K562 (cell line): ENCODE measurements at regions not wholly inside any gene's neighbourhood (a gene's known extent, or its start where the extent isn't known, plus 50 kb on each side); places are given as distances from the start of the nearest gene placed in this dataset.

Experiments
- ATAC-seq: fragments of 200-7000 bp; cut with Tn5 transposase; 3 replicates; pipeline ENCODE4 v1.9.1; 2020; ENCODE audit warnings: moderate library complexity
- BruUV-seq: library from RNA; stranded (reverse); fragments of 400-500 nt; replicated peaks from 2 replicates; lab custom pipeline; 2021; lab: Mats Ljungman, UMichigan
- CTCF ChIA-PET: fragments of 300-600 bp; formaldehyde crosslinking; extraction: SDS; loops from one replicate; lab custom pipeline; 2021; ENCODE audit warnings: low intra/inter-chr PET ratio; lab: Yijun Ruan, JAX
- POLR2A ChIA-PET: fragments of 300-600, 350-650 bp; sonication (Branson Sonifier 250); formaldehyde crosslinking; extraction: SDS; loops from one replicate; lab custom pipeline; 2021; ENCODE audit warnings: antibody characterized with exemption, inconsistent platforms; lab: Yijun Ruan, JAX
- DNase-seq, 4 experiments: peaks; one replicate each; pipeline versions ENCODE4 v3.0.0 to v3.0.0-alpha.2; 2011 to 2018; ENCODE audit warnings: low spot score in 3 of 4, mixed read lengths in 3 of 4; ENCODE audit errors: extremely low read depth in 1 of 4
- FAIRE-seq: peaks from 2 replicates; lab custom pipeline; 2011; peaks lifted over from hg19 to GRCh38; lab: Jason Lieb, UNC
- H2AFZ ChIP-seq: 2 replicates; pipeline ENCODE4 v1.6.0; 2011; ENCODE audit warnings: low read depth, low read length, control low read depth, inconsistent platforms
- H3K27ac ChIP-seq: fragments of 200-600 bp; 3 replicates; pipeline ENCODE4 v1.8.0; 2011; ENCODE audit warnings: low read depth, mild to moderate bottlenecking, control low read depth, inconsistent platforms, low read length, moderate library complexity, mixed read lengths; ENCODE audit errors: extremely low read depth
- H3K27me3 ChIP-seq, 2 experiments: fragments of 300-600 bp in 1 of 2; 2 replicates in 1 of 2; 3 replicates in 1 of 2; pipeline versions ENCODE4 v1.6.0 to v1.8.0; 2011; ENCODE audit warnings: inconsistent platforms in 2 of 2, low read length in 2 of 2, mild to moderate bottlenecking in 1 of 2, mixed read lengths in 1 of 2, moderate library complexity in 1 of 2; ENCODE audit not compliant: control insufficient read depth in 2 of 2, insufficient read depth in 2 of 2
- H3K36me3 ChIP-seq: fragments of 300-600 bp; 3 replicates; pipeline ENCODE4 v1.8.0; 2011; ENCODE audit warnings: mild to moderate bottlenecking, low read length, inconsistent platforms; ENCODE audit not compliant: control insufficient read depth, insufficient read depth
- H3K4me1 ChIP-seq, 2 experiments: fragments of 200-600 bp in 1 of 2; replicated peaks in 1 of 2; 2 replicates in 1 of 2; 3 replicates in 1 of 2; pipeline versions ENCODE4 v1.5.1 to v1.8.0; 2011; ENCODE audit warnings: inconsistent platforms in 2 of 2, low read length in 2 of 2, mild to moderate bottlenecking in 1 of 2, mixed read lengths in 1 of 2, moderate library complexity in 1 of 2; ENCODE audit not compliant: control insufficient read depth in 2 of 2, insufficient read depth in 2 of 2
- H3K4me2 ChIP-seq: 2 replicates; pipeline ENCODE4 v1.6.1; 2011; ENCODE audit warnings: low read length, control low read depth, inconsistent platforms, mixed read lengths; ENCODE audit not compliant: insufficient read depth
- H3K4me3 ChIP-seq: fragments of 200-600 bp; sonication (generic), shearing (Covaris generic); 2 replicates; pipeline ENCODE4 v1.5.1; 2016; ENCODE audit warnings: control low read depth, inconsistent platforms
- H3K79me2 ChIP-seq: fragments of 200-600 bp; 3 replicates; pipeline ENCODE4 v1.8.0; 2011; ENCODE audit warnings: low read length, inconsistent platforms; ENCODE audit not compliant: control insufficient read depth, insufficient read depth
- H3K9ac ChIP-seq, 2 experiments: 2 replicates each; pipeline versions ENCODE4 v1.6.0 to v1.6.1; 2011; ENCODE audit warnings: low read depth in 2 of 2, low read length in 2 of 2, control low read depth in 1 of 2, inconsistent platforms in 1 of 2, mild to moderate bottlenecking in 1 of 2, mixed read lengths in 1 of 2; ENCODE audit not compliant: insufficient read depth in 1 of 2
- H3K9me1 ChIP-seq: one replicate; pipeline ENCODE4 v1.6.0; 2011; ENCODE audit warnings: inconsistent platforms, mild to moderate bottlenecking, low read length, moderate library complexity; ENCODE audit not compliant: control insufficient read depth, insufficient read depth
- H3K9me3 ChIP-seq: replicated peaks from 2 replicates; pipeline ENCODE4 v1.5.1; 2011; ENCODE audit warnings: low read depth, low read length, inconsistent platforms; ENCODE audit not compliant: control insufficient read depth, insufficient read depth
- H4K20me1 ChIP-seq: replicated peaks from 2 replicates; pipeline ENCODE4 v1.6.1; 2011; ENCODE audit warnings: low read length, inconsistent platforms, mixed read lengths; ENCODE audit not compliant: control insufficient read depth, insufficient read depth
- CTCF ChIP-seq, 3 experiments: IDR thresholded peaks in 2 of 3; conservative IDR thresholded peaks in 1 of 3; 2 replicates each; pipeline ENCODE4 v1.5.1; 2011 to 2012; ENCODE audit warnings: low read length in 3 of 3, mild to moderate bottlenecking in 3 of 3, control low read depth in 2 of 3, improper control_type of control experiment in 1 of 3, inconsistent platforms in 1 of 3, low read depth in 1 of 3, mixed read lengths in 1 of 3, moderate library complexity in 1 of 3; ENCODE audit not compliant: insufficient read depth in 2 of 3
- RAD21 ChIP-seq, 2 experiments: fragments of 250-450 bp in 1 of 2; fragments of 450-650 bp in 1 of 2; sonication (Bioruptor Pico) in 1 of 2; formaldehyde crosslinking in 1 of 2; IDR thresholded peaks in 1 of 2; conservative IDR thresholded peaks in 1 of 2; 2 replicates each; pipeline versions ENCODE4 v1.4.0 to v1.8.0; 2020 to 2022; ENCODE audit warnings: mild to moderate bottlenecking in 2 of 2, moderate library complexity in 1 of 2
- REST ChIP-seq, 2 experiments: fragments of 450-650 bp; formaldehyde crosslinking in 1 of 2; IDR thresholded peaks; 2 replicates each; pipeline versions ENCODE4 v1.4.0 to v1.6.1; 2014 to 2020; ENCODE audit warnings: mild to moderate bottlenecking in 2 of 2, borderline replicate concordance in 1 of 2, low read depth in 1 of 2
- SAFB ChIP-seq: fragments of 200-400 bp; formaldehyde crosslinking; IDR thresholded peaks from 2 replicates; pipeline ENCODE4 v1.6.1; 2017; ENCODE audit warnings: low read depth, low read length, borderline replicate concordance
- ZBTB43 ChIP-seq: sonication (generic); formaldehyde crosslinking; IDR thresholded peaks from 2 replicates; pipeline ENCODE4 v1.8.0; 2023; ENCODE audit warnings: mild to moderate bottlenecking, missing genetic modification reagents
- ZKSCAN1 ChIP-seq: fragments of 150-350 bp; IDR thresholded peaks from 2 replicates; pipeline ENCODE4 v1.6.1; 2016; ENCODE audit warnings: low read depth, low read length
- WGBS: fragments of 100-300 bp; shearing (Covaris generic); methylation state at CpG from one replicate; pipeline ENCODE4 v1.1.6; 2016; ENCODE audit warnings: low coverage, mixed read lengths; ENCODE audit not compliant: insufficient coverage; ENCODE audit errors: missing lambda C conversion rate; 5-methylcytosine and 5-hydroxymethylcytosine counted together
- in situ Hi-C: fragments of 300-500 bp; cut with MboI; formaldehyde crosslinking; loops from 4 replicates; pipeline ENCODE4 v1.15.0; 2018; ENCODE audit warnings: inconsistent platforms, mixed read lengths
- intact Hi-C: fragments of 100-400 bp; cut with micrococcal nuclease; formaldehyde crosslinking; loops from 2 replicates; pipeline ENCODE4 v1.14.2; 2022

- H3K36me3 ChIP-seq, result no peaks in the 10 kb centered on the region
- no peaks in the 10 kb centered on the region for H3K9me3 ChIP-seq
- WGBS, result 12% methylated on average over 5 of the region's 5 CpGs
- no peaks in the 10 kb centered on the region for H3K9me1 ChIP-seq
- peak; percentile 6 to 48 (median 14) for DNase-seq
- H3K27ac ChIP-seq, result no peak overlapping the region
- H2AFZ ChIP-seq, result no peak overlapping the region
- H3K79me2 ChIP-seq, result no peaks in the 10 kb centered on the region
- POLR2A ChIA-PET, result no interaction called here
- no peaks in the 10 kb centered on the region for H4K20me1 ChIP-seq
- ATAC-seq, result peak; percentile 83
- no peak for TF ChIP-seq ZBTB43 (CRISPR knock-in tag)
- TF ChIP-seq ZKSCAN1, result no peak
- TF ChIP-seq RAD21 (CRISPR knock-in tag; conservative IDR thresholded peaks at IDR 0.05 in 1 of 2, IDR thresholded peaks at IDR 0.05 in 1 of 2), result peak; percentile 38 to 62
- peak; percentile 19; the same call in 1 of the 2 replicates for TF ChIP-seq REST (IDR thresholded peaks at IDR 0.05; ENCODE audit: borderline replicate concordance)
- TF ChIP-seq REST (CRISPR knock-in tag; IDR thresholded peaks at IDR 0.05; ENCODE audit: low read depth), result no peak
- no peak for TF ChIP-seq SAFB
- TF ChIP-seq CTCF (IDR thresholded peaks at IDR 0.05 in 2 of 3, conservative IDR thresholded peaks at IDR 0.05 in 1 of 3; ENCODE audit: insufficient read depth in 2 of 3, low read depth in 1 of 3, low read length in 3 of 3), result peak in 2 of 3 experiments; percentile 18 to 47; a peak in 2 of 6 replicates
- no peaks in the 10 kb centered on the region for H3K27me3 ChIP-seq
- no peak overlapping the region for H3K9ac ChIP-seq
- CTCF ChIA-PET, result interaction anchor here (1.1 kb wide), 1 partner anchor 1232 kb away, joined by 3 read pairs; no protein-coding TSS in a partner anchor
- intact Hi-C loops (loop anchor here (2.0 kb wide), 2 partner anchors 1225 to 1789 kb away; no protein-coding TSS in a partner anchor), in situ Hi-C loops (loop anchor here (25.0 kb wide), 1 partner anchor 1231 kb away; no protein-coding TSS in a partner anchor)
- BruUV-seq, result no TSS peak
- no peaks in the 10 kb centered on the region for H3K4me1 ChIP-seq
- FAIRE-seq, result no peak
- H3K4me2 ChIP-seq, result no peak overlapping the region
- H3K4me3 ChIP-seq, result no peak overlapping the region
Observed at GRCh38 chr13:33931397-33932311, 113.7 kb downstream of the RFC3 start.
